ENCODE measurements at regions not wholly inside any gene's neighbourhood (a gene's known extent, or its start where the extent isn't known, plus 50 kb on each side); places are given as distances from the start of the nearest gene placed in this dataset.
"Not testable (repeated sequence)": the region's sequence is repeated elsewhere in the genome, so short reads cannot be mapped to it uniquely, and the experiment has no call there.

DNA sequence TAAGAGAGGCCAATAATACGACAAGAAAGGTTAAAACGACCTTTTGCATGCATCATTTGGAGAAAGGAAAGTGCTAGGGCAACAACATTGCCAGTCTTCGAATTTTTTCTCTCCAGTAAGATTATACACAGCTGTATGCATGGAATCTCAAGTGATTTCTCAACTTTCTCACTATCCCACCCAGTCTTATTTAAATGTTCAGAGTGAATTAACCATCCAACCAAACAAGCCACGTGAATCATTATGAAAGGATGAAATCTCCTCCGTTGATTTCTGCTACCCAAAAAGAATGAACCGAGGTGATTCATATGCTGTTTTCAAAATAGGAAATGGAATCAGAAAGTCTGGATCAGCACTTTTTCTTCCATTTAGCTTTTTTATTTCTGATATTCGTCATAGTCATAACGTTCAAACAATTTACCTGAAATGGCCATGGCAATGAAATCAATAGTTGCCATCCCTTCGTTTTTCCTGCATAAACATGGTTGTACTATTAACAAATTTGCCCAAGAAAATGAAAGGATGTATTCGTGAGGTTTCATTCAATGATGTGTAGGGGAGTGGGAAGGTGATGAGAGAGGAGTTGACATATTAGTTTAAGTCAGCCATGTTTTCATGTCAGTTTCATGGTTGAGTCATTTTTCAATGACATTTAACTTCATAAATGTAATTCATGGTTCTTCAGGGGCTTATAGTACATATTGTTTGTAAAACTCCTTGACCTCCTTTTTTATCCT, 170.9 kb upstream of the WWC1 start:
- DNase-seq = no peak

DNA sequence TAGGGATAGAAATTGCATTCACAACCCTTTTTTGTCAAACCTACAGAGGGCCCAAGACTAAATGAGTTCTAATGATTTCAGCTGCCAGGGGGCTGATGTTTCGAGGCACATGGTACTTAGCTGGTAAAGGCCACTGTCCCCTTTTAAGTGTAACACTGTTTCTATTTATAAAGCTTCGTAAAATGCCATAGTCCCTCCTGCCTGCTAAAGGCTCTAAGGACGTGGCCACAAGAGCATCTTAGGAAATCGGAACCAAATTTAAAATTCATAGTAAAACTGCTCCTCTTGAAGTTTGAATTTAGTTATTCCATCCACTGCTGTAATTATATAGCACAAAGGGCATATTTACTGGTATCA, 170.3 kb upstream of the WWC1 start:
- DNase-seq = no peak

DNA sequence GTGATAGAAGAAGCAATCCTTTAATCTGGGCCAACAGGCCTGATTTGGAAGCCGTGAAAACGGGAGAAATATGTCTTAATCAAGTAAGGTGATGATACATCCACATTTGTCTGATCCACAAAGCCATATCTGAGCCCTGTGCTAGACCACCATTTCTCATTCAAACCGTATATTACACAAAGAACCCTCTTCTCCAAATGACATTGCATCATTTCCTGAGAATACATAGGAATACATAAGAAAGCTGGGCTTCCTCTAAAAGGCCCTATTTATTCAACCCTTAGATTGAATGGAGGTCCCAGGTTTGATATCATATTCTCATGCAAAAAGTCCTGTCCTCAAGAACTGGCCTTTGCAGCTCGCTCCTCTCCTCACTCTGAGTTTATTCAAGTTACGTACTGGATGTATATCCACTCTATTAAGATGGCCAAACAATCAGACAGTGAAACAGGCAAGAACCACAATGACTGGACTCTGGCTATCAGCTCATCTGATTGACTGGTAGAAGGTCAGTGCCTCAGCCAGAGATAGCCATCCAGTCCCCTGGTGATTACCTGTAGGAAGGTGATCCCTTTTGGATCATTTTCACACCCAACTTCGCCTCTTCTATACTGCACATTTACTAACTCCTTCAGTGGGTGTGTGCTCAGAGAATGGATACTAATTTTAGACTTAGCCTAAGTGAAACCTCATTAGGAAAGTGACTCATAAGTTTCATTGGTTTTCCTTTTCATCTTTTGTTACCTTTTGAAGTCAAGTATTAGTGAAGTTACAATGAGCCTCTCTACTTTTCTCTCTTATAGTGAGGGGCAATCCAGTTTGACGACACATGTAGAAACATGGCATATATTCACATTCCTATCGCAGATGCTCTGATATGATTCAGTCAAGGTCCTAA, 167.6 kb upstream of the WWC1 start:
- no peak for DNase-seq

DNA sequence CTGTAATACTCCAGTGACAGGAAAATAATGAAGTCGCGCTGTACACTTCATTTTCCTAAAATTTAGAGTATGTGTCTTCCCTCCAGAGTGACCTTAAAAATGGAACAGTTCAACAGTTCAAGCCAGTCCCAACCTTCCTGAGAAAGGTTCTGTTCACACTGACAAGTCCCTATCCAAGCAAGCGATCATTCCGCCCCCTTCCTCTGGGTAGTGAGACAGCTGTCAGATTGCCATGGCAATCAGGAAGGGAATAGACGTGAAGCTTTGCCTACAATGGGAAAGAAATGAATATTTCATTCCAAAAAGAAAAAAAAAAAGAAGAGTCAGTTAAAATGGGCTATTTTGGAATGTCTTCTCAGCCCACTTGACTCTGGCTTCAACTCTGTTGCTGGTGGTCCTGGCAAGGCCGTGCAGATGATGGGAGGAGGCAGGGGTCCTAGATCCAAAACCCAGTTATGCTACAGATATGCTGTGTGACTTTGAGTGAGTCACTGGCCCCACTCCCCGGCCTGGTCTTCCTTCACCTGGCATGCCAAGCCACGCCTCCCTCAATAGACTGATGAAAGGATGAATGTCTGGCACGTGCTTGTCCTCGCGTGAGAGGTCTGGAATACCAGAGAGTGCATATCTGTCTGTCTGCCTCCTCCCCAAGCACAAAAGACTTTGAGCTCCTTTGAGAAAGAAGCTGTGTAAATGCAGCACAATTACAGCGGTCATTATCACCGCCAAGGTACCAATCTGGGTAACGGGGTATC, 165.8 kb upstream of the WWC1 start:
- no peak for DNase-seq

DNA sequence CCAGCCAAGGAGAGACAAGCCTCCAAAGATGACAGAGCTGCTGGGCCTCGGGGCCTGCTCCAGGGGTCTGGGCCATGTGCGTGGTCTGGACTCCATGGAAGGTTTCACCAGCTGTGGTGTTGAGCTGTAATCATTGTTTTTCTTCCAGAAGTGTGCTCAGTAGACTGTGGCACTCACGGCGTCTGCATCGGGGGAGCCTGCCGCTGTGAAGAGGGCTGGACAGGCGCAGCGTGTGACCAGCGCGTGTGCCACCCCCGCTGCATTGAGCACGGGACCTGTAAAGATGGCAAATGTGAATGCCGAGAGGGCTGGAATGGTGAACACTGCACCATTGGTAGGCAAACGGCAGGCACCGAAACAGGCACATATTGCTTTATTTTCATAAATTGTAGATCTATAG, 164.8 kb upstream of the WWC1 start:
- DNase-seq = no peak

GRCh38 chr5:168128111-168128510, 163.3 kb upstream of the WWC1 start:
- no peak for DNase-seq

DNA sequence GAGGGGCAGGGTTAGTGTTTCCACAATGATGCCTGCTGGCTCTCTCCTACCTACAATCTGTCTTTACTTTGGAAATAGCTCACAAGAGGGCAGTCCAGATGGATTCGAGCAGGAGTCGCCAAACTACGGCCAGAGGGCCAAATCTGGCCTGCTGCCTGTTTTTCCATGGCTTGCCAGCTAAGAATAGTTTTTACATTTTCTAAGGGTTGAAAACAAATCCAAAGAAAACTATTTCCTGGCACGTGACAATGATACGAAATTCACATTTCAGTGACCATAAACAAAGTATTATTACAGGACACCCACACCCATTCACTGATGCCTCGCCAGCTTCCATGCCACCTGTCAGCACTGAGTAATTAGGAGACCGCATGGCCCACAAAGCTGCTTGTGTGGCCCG, 162.9 kb upstream of the WWC1 start:
- no peak for DNase-seq

DNA sequence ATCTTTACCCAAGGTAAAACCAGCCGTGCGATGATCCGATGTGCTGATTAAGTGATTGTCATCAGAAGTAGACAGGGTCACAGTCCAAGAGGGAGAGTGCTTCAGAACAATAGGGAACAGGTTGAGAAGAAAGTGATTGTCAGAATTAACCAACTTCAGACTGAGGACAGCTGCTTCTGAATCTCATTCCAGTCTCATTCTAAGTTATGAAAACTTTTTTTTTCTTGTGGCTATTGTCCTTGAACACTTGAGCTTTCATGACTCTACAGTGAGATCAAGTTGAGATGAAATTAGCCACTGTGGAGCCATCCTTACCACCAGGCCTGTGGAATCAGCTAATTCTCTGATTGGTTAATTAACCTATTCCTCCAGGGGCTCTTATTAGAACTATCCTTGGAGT, 159.9 kb upstream of the WWC1 start:
- no peak for DNase-seq

DNA sequence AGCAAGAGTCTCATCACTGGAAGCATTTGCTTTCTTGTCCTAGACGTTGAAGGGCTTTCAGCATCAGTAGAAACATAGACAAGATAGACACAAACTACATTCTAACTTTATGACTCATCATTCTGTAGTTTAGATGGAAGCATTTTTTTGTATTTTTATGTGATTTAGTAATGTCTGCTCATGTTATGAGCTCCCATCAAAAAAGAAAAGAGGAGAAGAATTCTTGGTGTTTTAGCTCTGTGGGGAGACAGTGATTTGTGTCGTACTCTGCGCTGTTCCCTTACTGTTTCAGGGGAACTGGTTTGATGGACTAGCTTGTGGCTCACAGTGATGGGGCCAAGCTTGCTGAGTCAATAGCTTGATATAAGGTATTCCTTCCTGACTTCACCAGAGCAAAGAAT, 159.2 kb upstream of the WWC1 start:
- no peak for DNase-seq

DNA sequence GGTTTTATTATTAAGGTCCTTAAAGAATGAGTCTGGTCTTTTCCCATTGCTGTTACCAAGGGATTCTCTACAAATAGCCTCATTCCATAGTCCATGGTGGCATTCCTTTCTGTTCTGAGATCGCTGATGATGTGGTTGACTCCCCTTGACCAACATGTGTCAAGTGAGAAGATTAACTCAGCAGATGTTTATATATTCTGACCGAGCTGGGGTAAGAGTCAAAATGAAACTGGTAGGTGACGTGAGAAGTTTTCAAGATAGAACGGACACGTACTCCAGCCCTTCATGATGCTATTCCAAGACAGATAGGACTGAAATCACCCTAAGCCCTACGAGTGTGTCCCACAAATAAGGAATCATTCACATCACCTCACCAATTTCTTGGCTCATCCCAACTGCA, 155.5 kb upstream of the WWC1 start:
- DNase-seq = no peak

DNA sequence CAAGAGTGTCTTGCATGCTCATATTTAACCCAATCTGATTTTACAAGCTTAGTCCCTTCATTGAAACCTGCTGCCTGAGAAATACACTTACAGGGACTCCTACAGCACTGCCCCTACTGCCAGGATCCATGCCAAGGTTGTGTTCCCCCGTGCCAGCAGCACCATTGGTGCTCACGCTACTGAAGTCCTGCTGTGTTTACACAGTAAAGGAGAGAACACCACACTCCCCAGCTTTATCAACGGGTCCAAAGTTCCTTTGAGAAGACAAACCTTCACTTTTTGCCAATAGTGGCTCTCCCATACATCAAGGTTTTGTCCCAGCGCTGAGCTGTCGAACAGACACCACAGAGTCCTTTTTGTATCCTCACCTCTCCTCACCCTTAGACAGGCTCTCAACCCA, 155.1 kb upstream of the WWC1 start:
- no peak for DNase-seq

- DNase-seq = no peak
Measured at GRCh38 chr5:168137265-168137664, 154.2 kb upstream of the WWC1 start.

DNA sequence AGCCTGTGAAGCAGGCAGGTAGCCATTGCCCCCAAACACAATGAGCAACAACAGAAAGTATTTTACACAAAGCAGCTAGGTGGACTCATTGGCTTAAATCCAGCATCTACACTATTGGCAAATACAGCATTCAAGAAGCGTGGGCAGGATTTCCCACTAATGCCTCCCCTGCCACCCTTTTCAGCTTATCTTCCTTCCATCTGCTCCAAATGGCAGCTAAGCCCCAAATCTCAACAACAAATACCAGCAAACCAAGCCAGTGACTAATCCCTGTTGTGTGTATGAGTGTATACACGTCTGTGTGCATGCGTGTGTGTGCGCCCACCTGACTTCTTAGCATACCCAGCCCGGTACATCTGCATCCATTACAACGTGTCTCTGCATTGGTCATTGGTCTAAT, 151.2 kb upstream of the WWC1 start:
- DNase-seq = no peak

- no peak for DNase-seq
Measured at GRCh38 chr5:168142402-168142801, 149.0 kb upstream of the WWC1 start.

DNA sequence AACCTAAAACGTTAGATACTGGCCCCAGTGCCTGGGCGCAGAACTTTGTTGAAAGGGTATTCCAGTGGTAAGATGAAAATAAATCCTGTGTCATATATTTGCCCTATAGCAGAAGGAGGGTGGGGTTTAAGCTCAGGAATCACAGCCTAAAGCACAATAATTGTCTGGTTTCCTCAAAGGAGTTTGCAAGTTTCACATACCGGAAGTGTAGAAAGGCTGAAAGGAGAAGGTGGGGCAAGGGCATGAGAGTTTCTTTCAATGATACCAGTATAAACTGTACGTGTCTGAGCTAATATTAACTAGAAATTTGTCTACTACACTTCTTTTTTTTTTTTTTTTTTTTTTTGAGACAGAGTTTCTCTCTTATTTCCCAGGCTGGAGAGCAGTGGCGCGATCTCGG, 147.9 kb upstream of the WWC1 start:
- DNase-seq = not testable (repeated sequence)

DNA sequence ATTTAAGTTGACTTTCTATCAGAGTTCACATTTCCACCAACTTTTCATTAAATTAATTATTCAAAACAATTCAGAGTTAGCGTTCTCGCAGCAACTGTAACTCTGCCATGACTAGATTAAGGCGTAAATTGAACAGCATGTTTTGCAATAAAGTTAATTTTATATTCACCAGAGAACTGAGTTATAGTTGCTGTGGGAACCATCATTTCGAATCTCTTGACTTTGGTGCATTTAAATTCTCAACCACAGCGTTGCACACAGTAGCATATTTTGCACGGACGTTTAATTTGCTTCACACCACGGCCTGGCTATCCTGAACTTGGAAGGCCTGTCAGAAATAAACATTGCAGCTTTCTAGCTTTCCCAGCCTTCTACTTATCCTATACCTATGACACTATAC, 144.3 kb upstream of the WWC1 start:
- DNase-seq = no peak

- DNase-seq = no peak
Measured at GRCh38 chr5:168147568-168148360, 143.7 kb upstream of the WWC1 start.

GRCh38 chr5:168151041-168151440, 140.4 kb upstream of the WWC1 start:
- DNase-seq = no peak

DNA sequence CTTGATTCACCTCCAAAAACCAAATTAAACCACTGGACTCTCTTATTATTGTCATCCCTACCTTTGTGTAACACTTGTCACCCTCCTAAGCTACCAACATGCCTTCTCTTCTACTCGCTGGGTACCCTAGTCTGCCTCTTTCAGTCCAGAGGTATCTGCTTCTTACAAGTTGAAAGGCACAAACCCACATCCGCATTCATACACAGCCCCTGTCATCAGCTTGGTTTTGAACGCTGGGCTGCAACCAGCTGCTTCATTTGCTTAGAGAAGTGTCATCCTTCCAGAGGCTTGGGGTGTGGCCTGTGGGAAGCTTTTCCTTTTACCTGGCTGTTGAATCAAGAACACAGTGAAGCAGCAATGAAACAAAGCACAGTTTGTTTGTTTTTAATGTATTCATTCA, 138.8 kb upstream of the WWC1 start:
- no peak for DNase-seq

GRCh38 chr5:168153263-168153875, 138.1 kb upstream of the WWC1 start:
- no peak for DNase-seq

DNA sequence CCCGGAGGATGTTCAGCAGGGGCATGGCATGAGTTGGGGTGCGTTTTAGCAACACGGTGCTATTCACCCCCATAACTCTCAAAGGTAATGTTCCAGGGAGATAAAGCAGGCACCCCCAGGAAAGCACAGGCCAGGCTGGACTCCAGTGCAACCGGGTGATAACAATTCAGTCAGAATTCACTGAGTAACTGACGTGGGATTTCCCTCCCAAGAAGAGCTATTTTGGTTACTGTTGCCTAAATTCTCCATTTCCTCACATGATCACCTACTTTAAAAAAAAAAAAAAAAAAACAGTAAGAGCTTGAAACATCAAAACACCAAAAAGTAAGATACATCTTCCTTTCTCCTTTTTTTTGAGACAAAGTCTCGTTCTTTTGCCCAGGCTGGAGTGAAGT, 137.6 kb upstream of the WWC1 start:
- DNase-seq = no peak

GRCh38 chr5:168155585-168155984, 135.9 kb upstream of the WWC1 start:
- no peak for DNase-seq

DNA sequence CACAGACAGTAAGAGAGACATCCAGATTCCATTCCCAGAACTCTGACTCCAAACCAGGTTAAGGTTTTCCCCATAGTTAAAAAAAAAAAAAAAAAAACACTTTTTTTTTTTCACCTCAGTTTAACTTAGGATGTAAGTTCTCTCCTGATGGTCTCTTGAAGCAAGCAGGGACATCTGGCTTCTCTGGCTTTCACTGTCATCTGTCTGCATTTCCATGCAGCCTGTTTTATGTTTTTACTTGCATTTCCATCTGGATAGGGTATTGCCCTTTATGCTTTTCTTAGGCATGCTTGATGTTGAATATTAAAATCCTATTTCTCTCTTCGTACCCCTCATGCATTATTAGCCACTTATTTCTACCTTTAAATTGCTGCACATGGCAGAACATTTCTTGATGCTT, 135.3 kb upstream of the WWC1 start:
- DNase-seq = no peak

Data from NCI-H2029 treated with DMSO at 0.1 percent for 48 hours (cell line).